ENCODE measurements at regions not wholly inside any gene's neighbourhood (a gene's known extent, or its start where the extent isn't known, plus 50 kb on each side); places are given as distances from the start of the nearest gene placed in this dataset.
A peak's percentile ranks its signal among the peaks of the same experiment; 100 is the strongest.

DNA sequence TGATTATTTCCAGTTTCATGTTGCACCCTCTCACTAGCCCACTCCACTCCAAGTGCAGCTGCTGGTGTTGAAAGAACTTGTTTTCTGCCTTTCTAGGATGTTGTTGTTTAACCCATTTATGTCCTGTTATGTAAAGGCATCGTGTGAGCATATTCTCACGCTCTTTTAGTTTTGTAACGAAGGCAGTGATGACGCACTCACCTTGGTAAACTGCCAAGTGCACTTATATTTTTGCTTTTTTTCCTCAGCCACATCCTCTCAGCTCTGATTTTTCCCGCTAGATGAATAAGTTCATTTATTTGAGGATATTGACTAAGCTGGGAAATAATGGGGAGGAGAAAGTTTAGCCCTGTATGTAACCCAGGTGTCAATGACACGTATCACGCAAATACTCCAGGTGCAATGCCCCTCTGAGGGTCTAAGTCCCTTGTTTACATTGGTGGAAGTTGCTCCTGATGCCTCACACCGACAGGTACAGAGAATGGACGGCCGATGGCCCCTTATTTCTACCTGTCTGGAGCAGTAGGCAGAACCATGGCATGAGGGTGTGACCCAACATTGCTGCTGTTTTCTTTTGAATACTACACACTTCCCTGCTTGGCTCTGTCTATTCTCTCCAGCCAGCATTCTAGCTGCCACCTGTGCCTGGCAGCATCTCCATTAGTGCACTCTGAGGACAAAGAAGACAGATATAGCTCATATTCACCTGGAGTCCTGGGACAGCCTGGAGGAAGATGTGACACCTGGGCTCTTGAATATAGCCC is 132.7 kb upstream of the SLC24A3 start:
- no peak for DNase-seq

- DNase-seq = no peak
Observed at GRCh38 chr20:19081937-19082336, 130.5 kb upstream of the SLC24A3 start.

- no peak for DNase-seq
Observed at GRCh38 chr20:19083136-19083621, 129.3 kb upstream of the SLC24A3 start.

DNA sequence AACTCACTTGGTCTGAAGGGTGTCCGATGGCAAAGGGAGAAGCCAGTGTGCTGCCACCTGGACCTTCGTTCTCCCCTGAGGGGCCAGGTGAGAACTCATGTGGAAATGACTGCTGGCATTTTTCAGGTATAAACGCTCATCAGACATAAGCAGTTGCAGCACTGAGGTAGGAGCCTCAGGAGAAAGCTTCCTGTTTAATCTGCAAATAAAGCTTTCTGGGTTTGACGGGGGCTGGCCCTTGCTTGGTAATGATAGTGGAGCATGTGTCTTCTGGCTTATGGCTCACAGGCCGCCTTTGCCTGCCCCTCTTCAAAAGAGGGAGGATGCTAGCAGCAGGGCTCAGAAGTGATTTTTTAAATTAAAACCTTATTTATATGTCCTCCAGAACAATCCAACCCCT is 122.1 kb upstream of the SLC24A3 start:
- no peak for DNase-seq

DNA sequence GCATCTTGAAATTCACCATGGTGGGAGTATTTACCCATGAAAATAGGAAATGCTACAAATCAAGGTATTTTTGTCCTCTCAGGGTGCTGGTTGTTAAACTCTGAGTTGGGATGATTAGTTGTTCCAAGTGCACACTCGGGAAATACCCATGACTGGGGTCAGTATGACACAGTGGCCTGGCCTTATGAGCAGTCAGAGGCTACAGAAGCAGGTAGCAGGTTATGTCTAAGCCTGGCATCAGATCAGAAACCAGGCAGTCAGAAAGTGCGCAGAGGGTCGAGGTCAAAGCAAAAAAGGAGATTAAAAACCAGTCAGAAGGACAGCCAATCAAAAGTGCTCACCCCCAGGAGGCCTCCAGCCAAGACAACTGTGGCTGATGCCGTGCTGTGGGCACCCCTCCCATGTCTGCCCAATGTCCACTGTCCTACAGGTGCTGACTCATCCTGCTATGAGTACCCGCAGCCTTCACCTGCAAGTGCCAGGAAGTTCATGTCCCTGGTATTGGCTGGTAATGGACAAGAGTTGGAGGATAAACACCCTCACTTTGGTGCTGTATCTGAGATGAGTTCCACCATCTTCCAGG is 117.4 kb upstream of the SLC24A3 start:
- DNase-seq = no peak

DNA sequence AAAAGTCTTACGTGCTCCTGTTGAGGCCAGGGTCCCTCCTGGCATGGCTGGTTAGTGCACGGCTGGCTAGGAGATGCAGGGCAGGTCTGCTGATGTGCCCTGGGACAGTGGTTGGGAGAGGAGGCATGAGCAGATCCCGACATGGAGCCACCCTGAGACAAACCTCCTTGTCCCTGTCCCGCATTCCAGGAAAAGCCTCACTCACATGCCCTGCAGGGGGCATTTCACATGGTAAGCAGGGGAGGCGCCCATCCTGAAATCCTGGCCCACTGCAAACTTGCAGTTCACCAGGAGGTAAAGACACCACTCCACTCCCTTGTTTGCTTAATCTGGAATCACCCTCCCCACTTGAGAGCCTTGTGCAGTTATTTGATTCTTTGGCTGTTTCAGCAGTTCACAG is 116.7 kb upstream of the SLC24A3 start:
- DNase-seq = no peak

DNA sequence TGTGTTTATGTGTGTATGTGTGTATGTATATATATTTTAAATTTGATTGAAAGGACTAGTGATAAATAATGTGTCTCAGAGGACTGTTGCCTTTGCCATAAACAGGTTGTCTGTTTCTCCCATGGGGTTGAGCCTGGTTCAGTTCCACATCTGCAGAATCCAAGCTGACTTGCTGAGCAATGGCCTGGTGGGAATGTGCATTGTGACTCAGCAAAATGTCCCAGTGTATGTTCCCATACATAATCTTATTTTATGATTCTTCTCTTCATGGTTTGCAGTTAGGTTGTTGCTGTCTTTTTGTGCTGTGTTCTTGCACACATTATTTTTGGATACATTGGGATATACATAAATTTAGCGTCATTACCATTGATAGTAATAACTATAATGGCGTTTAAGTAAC is 115.6 kb upstream of the SLC24A3 start:
- DNase-seq = no peak

DNA sequence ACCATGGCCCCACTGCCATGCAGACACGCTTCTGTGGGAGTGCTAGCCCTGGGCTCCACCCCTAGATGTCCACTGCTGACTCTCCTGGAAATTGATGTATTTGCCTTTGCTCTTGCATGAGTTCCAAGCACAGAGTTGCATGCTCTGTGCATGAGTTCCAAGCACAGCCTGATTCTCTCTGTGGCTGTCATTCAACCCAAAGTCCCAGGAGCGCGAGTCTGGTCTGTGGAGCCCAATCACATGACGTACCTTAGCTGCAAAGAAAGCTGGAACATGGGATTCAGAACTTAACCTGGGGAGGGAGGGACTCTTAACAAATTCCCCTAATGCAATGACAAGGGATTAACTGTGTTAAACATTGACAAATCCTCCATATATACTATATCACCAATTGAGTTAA is 114.3 kb upstream of the SLC24A3 start:
- no peak for DNase-seq

GRCh38 chr20:19098806-19099578 is 113.5 kb upstream of the SLC24A3 start:
- DNase-seq = no peak

DNA sequence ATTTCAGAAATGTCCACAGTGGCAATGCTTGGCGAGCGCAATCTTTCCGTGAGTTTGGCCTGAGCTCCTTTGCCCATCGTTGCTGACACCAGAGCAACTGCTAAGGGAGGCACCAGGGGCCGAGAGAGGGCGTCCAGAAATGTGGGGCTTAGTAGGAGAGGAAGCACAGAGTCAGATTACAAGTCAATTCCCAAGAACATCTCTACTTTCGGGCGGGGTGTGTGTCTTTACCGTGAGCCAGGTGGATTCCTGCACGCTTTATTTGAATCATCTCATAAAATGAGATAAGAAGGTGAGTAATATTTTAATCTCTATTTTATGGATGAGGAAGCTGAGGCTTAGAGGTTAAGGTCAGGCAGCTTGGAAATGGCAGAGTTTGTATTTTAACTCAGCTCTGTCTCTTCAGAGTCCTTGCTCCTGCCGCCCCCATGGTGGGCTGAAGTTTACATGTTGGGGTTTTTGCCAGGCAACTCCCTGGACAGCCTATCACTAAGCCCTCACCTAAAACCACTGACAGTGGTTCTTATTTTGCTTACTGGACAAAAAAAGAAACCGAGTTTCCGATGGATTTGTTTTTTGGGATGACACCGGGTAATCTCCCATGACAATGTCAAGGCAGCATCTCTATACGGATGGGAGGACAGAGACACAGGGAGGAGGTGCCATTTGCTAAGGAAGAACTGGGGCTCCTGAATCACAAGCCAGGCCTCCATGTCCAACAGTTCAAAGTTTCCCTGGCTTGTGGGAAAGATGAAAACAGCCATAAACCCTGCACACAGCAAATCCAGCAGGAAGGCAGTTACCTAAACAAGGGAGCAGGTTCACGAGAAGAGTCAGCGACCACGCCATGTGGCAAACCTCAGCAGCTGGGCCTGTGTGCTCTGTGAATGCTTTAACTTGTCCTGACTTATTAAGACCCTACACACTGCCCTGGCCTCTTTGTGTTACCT is 112.6 kb upstream of the SLC24A3 start:
- no peak for DNase-seq

DNA sequence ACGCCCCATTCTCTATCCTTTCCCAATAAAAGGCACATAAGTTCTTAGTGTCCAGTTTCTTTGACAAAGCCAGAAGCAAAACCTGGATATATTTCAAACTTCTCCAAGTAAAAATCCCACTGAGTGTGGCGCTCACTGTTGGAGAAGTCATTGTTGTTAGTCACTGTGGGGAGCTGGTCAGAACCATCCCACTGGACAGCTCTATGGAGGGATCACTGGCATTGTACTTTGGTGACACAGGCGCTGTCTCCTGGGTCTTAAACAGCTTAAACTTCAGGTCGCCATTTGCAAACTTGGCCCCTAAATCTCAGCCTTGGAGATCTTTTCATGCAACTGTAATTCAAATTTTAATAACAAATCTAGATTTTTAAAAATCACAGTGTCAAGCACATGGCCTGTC is 111.5 kb upstream of the SLC24A3 start:
- no peak for DNase-seq

- DNase-seq = no peak
Observed at GRCh38 chr20:19104186-19104585, 108.3 kb upstream of the SLC24A3 start.

- no peak for DNase-seq
Observed at GRCh38 chr20:19108155-19108554, 104.3 kb upstream of the SLC24A3 start.

DNA sequence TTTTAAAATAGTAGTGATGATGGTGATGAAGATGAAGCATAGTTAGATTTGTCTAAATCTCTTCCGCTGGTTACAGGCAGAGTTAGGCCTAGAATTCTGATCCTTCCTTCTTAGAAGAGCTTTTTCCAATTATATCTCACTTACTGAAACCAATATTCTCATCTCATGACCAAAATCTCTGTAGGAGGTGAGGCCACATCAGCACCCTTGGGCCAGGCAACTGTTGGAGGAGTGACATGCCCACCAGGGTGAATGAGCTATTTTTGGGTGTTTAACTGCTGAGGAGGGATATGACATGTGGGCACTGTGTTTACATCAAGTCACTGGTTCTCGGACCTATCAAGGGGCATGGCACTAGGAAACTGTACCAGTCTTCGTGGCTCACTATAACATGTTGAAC is 102.2 kb upstream of the SLC24A3 start:
- DNase-seq = no peak

DNA sequence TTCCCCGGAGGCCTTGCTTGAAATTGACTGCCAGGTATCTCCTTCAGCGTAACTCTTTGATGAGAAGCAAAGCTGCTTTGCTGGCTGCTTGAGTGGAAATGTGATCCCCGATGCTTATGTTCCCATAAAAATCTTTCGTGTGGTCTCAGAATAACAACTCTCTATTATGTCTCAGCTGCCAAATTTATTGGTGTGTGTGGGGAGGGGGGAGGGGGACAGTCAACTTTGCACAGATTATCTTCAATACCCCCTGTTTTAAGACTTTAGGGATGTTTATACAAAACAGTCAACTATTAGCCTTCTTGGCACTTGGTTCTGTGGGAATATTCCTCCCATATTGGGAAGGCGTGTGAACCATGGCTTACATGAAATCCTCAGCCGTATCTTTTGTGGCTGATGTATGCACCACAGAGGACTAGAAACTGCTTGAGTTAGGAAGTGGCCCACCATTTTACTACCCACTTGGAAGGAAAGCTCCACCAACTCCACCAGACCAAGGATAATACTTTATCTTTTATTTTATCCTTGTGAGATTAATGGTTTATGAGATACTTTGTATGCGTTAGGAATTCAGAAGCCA is 101.5 kb upstream of the SLC24A3 start:
- peak; percentile 77 for DNase-seq

- no peak for DNase-seq
Observed at GRCh38 chr20:19112828-19113227, 99.6 kb upstream of the SLC24A3 start.

GRCh38 chr20:19113343-19113930 is 99.0 kb upstream of the SLC24A3 start:
- no peak for DNase-seq

DNA sequence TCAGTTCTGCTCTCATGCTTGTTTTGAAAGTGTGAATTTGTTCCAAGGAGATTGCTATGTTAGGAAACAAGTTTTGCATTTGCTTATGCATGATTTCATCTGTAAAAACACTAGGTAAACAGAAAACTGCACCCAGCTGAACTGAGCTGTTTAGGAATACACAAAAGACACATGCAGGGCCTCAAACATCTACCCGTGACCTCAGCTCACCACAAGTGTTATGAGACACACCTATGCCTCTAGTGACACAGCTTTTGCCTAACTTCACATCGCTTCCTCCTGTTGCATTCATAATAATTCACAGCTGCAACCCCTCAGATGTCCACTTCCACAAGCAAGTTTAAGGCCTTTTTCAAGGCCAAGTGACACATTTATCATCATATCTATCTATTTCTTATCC is 98.0 kb upstream of the SLC24A3 start:
- DNase-seq = no peak

DNA sequence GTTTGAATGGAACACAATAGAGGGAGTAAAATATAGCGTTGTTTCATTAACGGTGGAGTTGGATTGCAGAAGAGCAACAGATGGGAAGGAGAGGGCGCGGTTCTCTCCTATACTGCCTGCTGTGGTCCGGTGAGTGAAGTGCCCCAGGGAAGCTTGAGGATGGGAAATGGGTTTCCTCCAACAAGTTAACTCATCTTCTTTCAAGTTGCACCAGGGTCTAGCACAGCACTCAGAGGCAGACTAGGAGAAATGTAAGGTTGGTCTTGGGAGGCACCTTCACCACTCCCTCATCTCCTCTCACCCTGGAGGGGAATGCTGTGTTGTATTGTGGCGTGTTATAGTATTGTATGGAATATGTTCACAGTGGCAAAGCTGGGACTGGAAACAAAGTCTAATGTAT is 96.9 kb upstream of the SLC24A3 start:
- no peak for DNase-seq

DNA sequence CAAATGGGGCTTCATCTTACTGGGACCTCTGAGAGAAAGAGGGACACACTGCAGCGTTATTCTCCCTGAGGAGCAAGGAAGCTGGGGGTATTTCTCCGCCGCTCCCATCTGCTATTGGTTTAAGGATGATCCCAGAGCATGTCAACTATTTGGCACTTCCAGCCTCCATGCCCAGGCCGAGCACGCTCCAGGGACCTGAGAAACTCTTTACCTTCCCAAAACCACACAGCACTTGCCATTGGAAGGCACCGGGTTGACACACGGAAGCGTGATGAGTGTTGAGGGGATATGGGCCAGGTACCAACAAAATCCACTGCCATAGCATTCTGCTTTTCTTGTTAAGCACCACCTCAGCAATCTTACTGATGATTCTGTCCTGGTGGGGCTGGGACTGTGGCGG is 92.4 kb upstream of the SLC24A3 start:
- no peak for DNase-seq

DNA sequence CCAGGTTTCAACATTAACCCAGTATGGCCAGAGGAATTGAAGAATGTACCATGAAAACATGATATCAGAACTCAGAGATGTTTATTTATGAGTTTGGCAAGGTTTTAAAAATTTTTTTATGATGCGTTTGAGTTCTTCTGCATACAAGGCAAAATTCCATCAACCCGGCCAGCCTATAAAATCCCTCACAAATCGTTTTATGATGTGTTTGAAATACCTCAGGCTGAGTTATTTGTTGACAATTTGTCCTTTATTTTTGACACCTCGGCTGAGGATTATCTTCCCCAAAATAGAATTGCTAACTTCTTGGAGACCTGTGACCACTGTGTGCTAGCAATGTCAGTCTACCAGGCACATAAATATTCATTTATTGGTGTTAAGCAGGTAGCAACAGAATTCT is 91.9 kb upstream of the SLC24A3 start:
- DNase-seq = no peak

- DNase-seq = no peak
Observed at GRCh38 chr20:19121463-19121862, 91.0 kb upstream of the SLC24A3 start.
